ENCODE measurements at regions not wholly inside any gene's neighbourhood (a gene's known extent, or its start where the extent isn't known, plus 50 kb on each side); places are given as distances from the start of the nearest gene placed in this dataset.

GRCh38 chr2:205902041-205902899, 183.7 kb downstream of the INO80D start:
- intact Hi-C loops (cut with micrococcal nuclease; ENCODE audit: unreplicated experiment) = loop anchor here (1.0 kb wide), 2 partner anchors 24 to 46 kb away; no protein-coding TSS in a partner anchor
- DNase-seq = peak; percentile 65 to 74
- CTCF ChIA-PET = interaction anchor here (2.0 kb wide), 1 partner anchor 24 kb away, joined by 16 read pairs; no protein-coding TSS in a partner anchor
- H3K4me1 Mint-ChIP-seq (ENCODE audit: low read depth, unreplicated experiment) = peaks cover 17% of the 10 kb centered on the region
- peak overlapping the region; percentile 64 for H3K4me3 Mint-ChIP-seq (ENCODE audit: unreplicated experiment)
- peak overlapping the region; percentile 84 for H3K27ac Mint-ChIP-seq (ENCODE audit: unreplicated experiment)
- no peaks in the 10 kb centered on the region for H3K36me3 Mint-ChIP-seq (ENCODE audit: insufficient read depth, unreplicated experiment)
- Histone ChIP-seq H3K36me3 (ENCODE audit: control insufficient read depth, insufficient read depth, low read length) (no peaks in the 10 kb centered on the region), H3K4me1 (peaks cover 22% of the 10 kb centered on the region), H3K4me3 (ENCODE audit: low read depth, low read length) (0 out of 2 replicates have a peak overlapping the region, but pooled peaks have one; percentile 0), H3K27me3 (replicated peaks; ENCODE audit: control insufficient read depth, insufficient read depth, low read length) (no peaks in the 10 kb centered on the region), H3K9me3 (no peaks in the 10 kb centered on the region)
- H3K9me3 Mint-ChIP-seq (ENCODE audit: unreplicated experiment) = no peaks in the 10 kb centered on the region
- POLR2A ChIA-PET = no interaction called here
- H3K27me3 Mint-ChIP-seq (ENCODE audit: insufficient read depth, unreplicated experiment) = no peaks in the 10 kb centered on the region
- TF ChIP-seq CTCF (IDR thresholded peaks at IDR 0.05; ENCODE audit: insufficient read depth in 1 of 2, low read depth in 1 of 2, low read length in 1 of 2, severe bottlenecking in 1 of 2, unreplicated experiment in 1 of 2) = no peak
- BruUV-seq (replicated peaks) = no TSS peak

GRCh38 chr2:205901491-205901890, 184.5 kb downstream of the INO80D start:
- TSS peak; percentile 47 for BruUV-seq (replicated peaks)
- Mint-ChIP-seq H3K27me3 (ENCODE audit: insufficient read depth, unreplicated experiment) (no peaks in the 10 kb centered on the region), H3K36me3 (ENCODE audit: insufficient read depth, unreplicated experiment) (no peaks in the 10 kb centered on the region), H3K4me3 (ENCODE audit: unreplicated experiment) (no peak overlapping the region), H3K9me3 (ENCODE audit: unreplicated experiment) (no peaks in the 10 kb centered on the region), H3K27ac (ENCODE audit: unreplicated experiment) (peak overlapping the region; percentile 84), H3K4me1 (ENCODE audit: low read depth, unreplicated experiment) (peaks cover 12% of the 10 kb centered on the region)
- ChIA-PET CTCF (interaction anchor here (2.0 kb wide), 1 partner anchor 24 kb away, joined by 16 read pairs; no protein-coding TSS in a partner anchor), POLR2A (no interaction called here)
- no peaks in the 10 kb centered on the region for H3K36me3 ChIP-seq (ENCODE audit: control insufficient read depth, insufficient read depth, low read length)
- no peak for DNase-seq
- H3K4me1 ChIP-seq = peaks cover 22% of the 10 kb centered on the region
- intact Hi-C loops (cut with micrococcal nuclease; ENCODE audit: unreplicated experiment) = no loop called here
- H3K4me3 ChIP-seq (ENCODE audit: low read depth, low read length) = no peak overlapping the region
- H3K9me3 ChIP-seq = no peaks in the 10 kb centered on the region
- H3K27me3 ChIP-seq (replicated peaks; ENCODE audit: control insufficient read depth, insufficient read depth, low read length) = no peaks in the 10 kb centered on the region
- TF ChIP-seq CTCF (IDR thresholded peaks at IDR 0.05; ENCODE audit: insufficient read depth in 1 of 2, low read depth in 1 of 2, low read length in 1 of 2, severe bottlenecking in 1 of 2, unreplicated experiment in 1 of 2) = no peak

GRCh38 chr2:205898744-205899143, 187.2 kb downstream of the INO80D start:
- intact Hi-C loops (cut with micrococcal nuclease; ENCODE audit: unreplicated experiment) = no loop called here
- Mint-ChIP-seq H3K9me3 (ENCODE audit: unreplicated experiment) (no peaks in the 10 kb centered on the region), H3K4me3 (ENCODE audit: unreplicated experiment) (no peak overlapping the region), H3K36me3 (ENCODE audit: insufficient read depth, unreplicated experiment) (no peaks in the 10 kb centered on the region), H3K27ac (ENCODE audit: unreplicated experiment) (no peak overlapping the region), H3K4me1 (ENCODE audit: low read depth, unreplicated experiment) (peaks cover 12% of the 10 kb centered on the region), H3K27me3 (ENCODE audit: insufficient read depth, unreplicated experiment) (no peaks in the 10 kb centered on the region)
- Histone ChIP-seq H3K4me3 (ENCODE audit: low read depth, low read length) (no peak overlapping the region), H3K9me3 (no peaks in the 10 kb centered on the region), H3K36me3 (ENCODE audit: control insufficient read depth, insufficient read depth, low read length) (no peaks in the 10 kb centered on the region), H3K27me3 (replicated peaks; ENCODE audit: control insufficient read depth, insufficient read depth, low read length) (no peaks in the 10 kb centered on the region), H3K4me1 (peaks cover 22% of the 10 kb centered on the region)
- TF ChIP-seq CTCF (IDR thresholded peaks at IDR 0.05; ENCODE audit: insufficient read depth in 1 of 2, low read depth in 1 of 2, low read length in 1 of 2, severe bottlenecking in 1 of 2, unreplicated experiment in 1 of 2) = no peak
- POLR2A ChIA-PET = no interaction called here
- no TSS peak for BruUV-seq (replicated peaks)
- CTCF ChIA-PET = no interaction called here
- DNase-seq = no peak

Data from Caco-2 (cell line).